OCI-LY7 (cell line): ENCODE measurements at regions not wholly inside any gene's neighbourhood (a gene's known extent, or its start where the extent isn't known, plus 50 kb on each side); places are given as distances from the start of the nearest gene placed in this dataset.

ENCODE experiments used
- BruUV-seq: library from RNA; stranded (reverse); fragments of 400-500 nt; replicated peaks from 2 replicates; lab custom pipeline; 2021; lab: Mats Ljungman, UMichigan
- CTCF ChIA-PET: fragments of 300-600 bp; sonication (Branson Sonifier 250); formaldehyde crosslinking; loops from one replicate; lab custom pipeline; 2022; ENCODE audit warnings: antibody characterized with exemption; ENCODE audit not compliant: unreplicated experiment; lab: Charles Lee
- POLR2A ChIA-PET: fragments of 300-600 bp; sonication (Branson Sonifier 250); formaldehyde crosslinking; loops from one replicate; lab custom pipeline; 2022; ENCODE audit warnings: antibody characterized with exemption; lab: Charles Lee
- DNase-seq: peaks from one replicate; pipeline ENCODE4 v3.0.0-alpha.2; 2015; ENCODE audit warnings: low spot score
- H2AFZ ChIP-seq: fragments of 200-600 bp; sonication (generic), shearing (Covaris generic); 2 replicates; pipeline ENCODE4 v1.6.1; 2014; ENCODE audit warnings: mild to moderate bottlenecking, antibody characterized with exemption, low read length, moderate library complexity
- H3K27ac ChIP-seq: fragments of 200-600 bp; sonication (generic); 2 replicates; pipeline ENCODE4 v1.5.1; 2014; ENCODE audit warnings: mixed run types, low read depth, mild to moderate bottlenecking, moderate library complexity, low read length, inconsistent platforms; ENCODE audit not compliant: poor library complexity, severe bottlenecking
- H3K36me3 ChIP-seq: fragments of 200-600 bp; sonication (generic); 2 replicates; pipeline ENCODE4 v1.6.1; 2014; ENCODE audit warnings: mild to moderate bottlenecking, antibody characterized with exemption, low read length, moderate library complexity, mixed read lengths; ENCODE audit not compliant: insufficient read depth
- H3K4me1 ChIP-seq: fragments of 200-600 bp; sonication (generic); 2 replicates; pipeline ENCODE4 v1.5.1; 2014; ENCODE audit warnings: mild to moderate bottlenecking, low read length; ENCODE audit not compliant: insufficient read depth, poor library complexity, severe bottlenecking
- H3K4me2 ChIP-seq: fragments of 200-600 bp; sonication (generic); 2 replicates; pipeline ENCODE4 v1.6.1; 2014; ENCODE audit warnings: mild to moderate bottlenecking, low read length
- H3K4me3 ChIP-seq: fragments of 200-600 bp; sonication (generic); 2 replicates; pipeline ENCODE4 v1.5.1; 2014; ENCODE audit warnings: mild to moderate bottlenecking, low read depth, low read length; ENCODE audit not compliant: poor library complexity, severe bottlenecking
- H3K79me2 ChIP-seq: fragments of 200-600 bp; sonication (generic); 2 replicates; pipeline ENCODE4 v1.6.1; 2016; ENCODE audit warnings: low read depth, mild to moderate bottlenecking, low read length, moderate library complexity, mixed read lengths; ENCODE audit not compliant: insufficient read depth
- H3K9me2 ChIP-seq: fragments of 200-600 bp; sonication (generic); 2 replicates; pipeline ENCODE4 v1.6.1; 2016; ENCODE audit warnings: mild to moderate bottlenecking, low read length, mixed read lengths; ENCODE audit not compliant: insufficient read depth
- H3K9me3 ChIP-seq: fragments of 200-600 bp; sonication (generic); 2 replicates; pipeline ENCODE4 v1.6.1; 2014; ENCODE audit warnings: mild to moderate bottlenecking, mixed run types, low read length, mixed read lengths
- H4K20me1 ChIP-seq: fragments of 200-600 bp; sonication (generic); 2 replicates; pipeline ENCODE4 v1.6.1; 2014; ENCODE audit warnings: mild to moderate bottlenecking, antibody characterized with exemption, low read length, moderate library complexity, mixed read lengths; ENCODE audit not compliant: insufficient read depth
- EZH2phosphoT487 ChIP-seq: fragments of 200-600 bp; sonication (generic); IDR thresholded peaks from 2 replicates; pipeline ENCODE4 v1.6.1; 2018; ENCODE audit warnings: low read depth, borderline replicate concordance, mild to moderate bottlenecking, mixed run types, antibody characterized with exemption, low read length, moderate library complexity, mixed read lengths
- intact Hi-C: fragments of 100-400 bp; cut with micrococcal nuclease; formaldehyde crosslinking; loops from one replicate; pipeline ENCODE4 v1.10.0; 2022; ENCODE audit not compliant: unreplicated experiment
- TF ChIP-seq, protein P1 (sequence below): fragments of 200-600 bp; sonication (generic); conservative IDR thresholded peaks from 2 replicates; pipeline ENCODE4 v1.5.1; 2014; ENCODE audit warnings: mild to moderate bottlenecking, antibody characterized with exemption, low read length, moderate library complexity, mixed read lengths

DNA sequence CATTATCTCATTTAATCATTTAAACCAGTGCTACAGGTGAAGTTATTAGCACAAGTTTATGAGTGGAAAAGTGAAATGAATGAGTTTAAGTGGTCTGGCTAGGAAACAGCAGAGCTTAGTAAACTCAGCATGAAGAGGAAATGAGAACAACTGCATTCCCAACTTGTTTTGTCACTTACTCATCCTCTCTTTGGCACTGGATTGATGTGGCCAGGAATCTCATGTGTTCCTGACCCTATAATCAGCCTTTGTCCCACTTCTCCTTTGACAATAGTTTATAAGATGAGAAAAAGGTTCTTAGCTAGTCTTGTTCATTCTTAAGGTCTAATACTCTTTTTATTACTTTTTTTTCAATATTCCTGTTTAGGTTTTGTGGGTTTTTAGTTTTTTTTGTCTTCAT, 559.2 kb upstream of the TLE4 start:
- Histone ChIP-seq H3K27ac (no peak overlapping the region), H3K4me3 (no peak overlapping the region), H4K20me1 (no peaks in the 10 kb centered on the region), H3K4me2 (no peak overlapping the region), H3K79me2 (no peaks in the 10 kb centered on the region), H2AFZ (no peak overlapping the region), H3K9me2 (no peaks in the 10 kb centered on the region), H3K9me3 (no peaks in the 10 kb centered on the region), H3K36me3 (no peaks in the 10 kb centered on the region), H3K4me1 (no peaks in the 10 kb centered on the region)
- intact Hi-C loops = no loop called here
- TF ChIP-seq, protein P1, sequence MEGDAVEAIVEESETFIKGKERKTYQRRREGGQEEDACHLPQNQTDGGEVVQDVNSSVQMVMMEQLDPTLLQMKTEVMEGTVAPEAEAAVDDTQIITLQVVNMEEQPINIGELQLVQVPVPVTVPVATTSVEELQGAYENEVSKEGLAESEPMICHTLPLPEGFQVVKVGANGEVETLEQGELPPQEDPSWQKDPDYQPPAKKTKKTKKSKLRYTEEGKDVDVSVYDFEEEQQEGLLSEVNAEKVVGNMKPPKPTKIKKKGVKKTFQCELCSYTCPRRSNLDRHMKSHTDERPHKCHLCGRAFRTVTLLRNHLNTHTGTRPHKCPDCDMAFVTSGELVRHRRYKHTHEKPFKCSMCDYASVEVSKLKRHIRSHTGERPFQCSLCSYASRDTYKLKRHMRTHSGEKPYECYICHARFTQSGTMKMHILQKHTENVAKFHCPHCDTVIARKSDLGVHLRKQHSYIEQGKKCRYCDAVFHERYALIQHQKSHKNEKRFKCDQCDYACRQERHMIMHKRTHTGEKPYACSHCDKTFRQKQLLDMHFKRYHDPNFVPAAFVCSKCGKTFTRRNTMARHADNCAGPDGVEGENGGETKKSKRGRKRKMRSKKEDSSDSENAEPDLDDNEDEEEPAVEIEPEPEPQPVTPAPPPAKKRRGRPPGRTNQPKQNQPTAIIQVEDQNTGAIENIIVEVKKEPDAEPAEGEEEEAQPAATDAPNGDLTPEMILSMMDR = no peak
- TF ChIP-seq EZH2phosphoT487 = no peak
- ChIA-PET CTCF (no interaction called here), POLR2A (no interaction called here)
- BruUV-seq = no TSS peak
- no peak for DNase-seq

DNA sequence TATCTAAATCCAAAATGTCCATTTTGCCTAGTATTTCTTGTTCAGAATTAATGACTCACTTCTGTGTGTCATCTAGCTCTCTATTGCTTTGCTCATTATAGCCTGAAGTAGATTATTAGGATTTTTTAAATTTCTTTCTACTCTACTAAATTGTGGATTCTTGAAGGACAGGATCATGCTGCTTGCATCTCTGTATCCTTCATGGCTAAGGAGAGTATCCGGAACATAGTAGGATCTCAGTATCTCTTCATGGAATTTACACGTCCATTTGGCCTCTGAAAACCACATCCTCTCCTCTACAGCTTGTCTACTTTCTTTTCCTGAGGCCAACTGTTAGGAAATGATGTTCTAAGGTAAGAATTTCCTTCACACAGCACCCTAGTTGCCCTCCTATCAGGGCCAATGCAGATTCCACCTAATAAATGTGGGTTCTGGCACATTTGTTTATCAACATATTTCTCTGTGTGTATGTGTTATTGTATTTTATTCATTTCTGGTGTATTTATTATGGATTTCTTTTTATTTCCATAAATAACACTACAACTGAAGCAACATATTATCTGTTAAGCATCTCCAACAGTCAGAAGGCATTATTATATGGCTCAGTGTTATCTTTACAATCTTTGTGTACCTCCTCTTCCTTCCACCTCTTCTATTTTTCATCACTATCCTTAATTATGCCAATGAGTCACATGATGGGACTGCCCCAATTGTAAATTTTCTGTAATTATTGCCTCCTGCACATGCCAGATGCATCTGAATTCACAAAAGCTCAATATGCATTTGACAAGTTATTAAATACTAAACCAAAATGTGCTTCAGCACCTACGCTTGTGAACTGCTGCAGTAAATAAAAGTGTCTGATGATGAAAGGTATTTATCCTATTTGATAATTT, 557.8 kb upstream of the TLE4 start:
- Histone ChIP-seq H3K27ac (no peak overlapping the region), H3K9me2 (no peaks in the 10 kb centered on the region), H3K36me3 (no peaks in the 10 kb centered on the region), H3K4me3 (no peak overlapping the region), H4K20me1 (no peaks in the 10 kb centered on the region), H3K9me3 (no peaks in the 10 kb centered on the region), H3K79me2 (no peaks in the 10 kb centered on the region), H2AFZ (no peak overlapping the region), H3K4me1 (no peaks in the 10 kb centered on the region), H3K4me2 (no peak overlapping the region)
- ChIA-PET POLR2A (no interaction called here), CTCF (no interaction called here)
- no TSS peak for BruUV-seq
- DNase-seq = no peak
- no peak for TF ChIP-seq EZH2phosphoT487
- TF ChIP-seq, protein P1 = no peak
- intact Hi-C loops = no loop called here
